AG04449 (cell line): ENCODE measurements at regions not wholly inside any gene's neighbourhood (a gene's known extent, or its start where the extent isn't known, plus 50 kb on each side); places are given as distances from the start of the nearest gene placed in this dataset.

Source experiments
- CTCF ChIA-PET: fragments of 350-600 bp; formaldehyde crosslinking; extraction: SDS; loops from one replicate; lab custom pipeline; 2021; ENCODE audit warnings: antibody characterized with exemption; lab: Yijun Ruan, JAX
- POLR2A ChIA-PET: fragments of 400-600, 350-600 bp; formaldehyde crosslinking; extraction: SDS; loops from one replicate; lab custom pipeline; 2020; ENCODE audit warnings: antibody characterized with exemption, inconsistent platforms; lab: Yijun Ruan, JAX
- DNase-seq: peaks from one replicate; pipeline ENCODE4 v3.0.0-alpha.2; 2010; ENCODE audit warnings: low read depth, low spot score
- H3K4me3 ChIP-seq: 2 replicates; pipeline ENCODE4 v1.5.1; 2011; ENCODE audit warnings: low read depth, mild to moderate bottlenecking, control low read depth, low read length
- CTCF ChIP-seq: IDR thresholded peaks from one replicate; pipeline ENCODE4 v1.5.1; 2011; ENCODE audit warnings: mild to moderate bottlenecking, moderate library complexity, low read length, control low read depth, inconsistent platforms; ENCODE audit not compliant: insufficient read depth; ENCODE audit errors: missing control alignments

GRCh38 chr13:80224468-80224867 is 116.5 kb downstream of the SPRY2 start:
- no peak overlapping the region for H3K4me3 ChIP-seq
- no peak for DNase-seq
- no peak for TF ChIP-seq CTCF
- ChIA-PET CTCF (no interaction called here), POLR2A (no interaction called here)

- no peak for DNase-seq
- no peak overlapping the region for H3K4me3 ChIP-seq
- TF ChIP-seq CTCF: no peak
- CTCF ChIA-PET: no interaction called here
- POLR2A ChIA-PET: no interaction called here
These were observed 123.1 kb downstream of the SPRY2 start for GRCh38 chr13:80217614-80218456.

- no peak overlapping the region for H3K4me3 ChIP-seq
- TF ChIP-seq CTCF: no peak
- DNase-seq: peak; percentile 57
- POLR2A ChIA-PET: no interaction called here
- CTCF ChIA-PET: no interaction called here
These were observed 125.6 kb downstream of the SPRY2 start for GRCh38 chr13:80215368-80215767.

GRCh38 chr13:80214521-80214991 is 126.4 kb downstream of the SPRY2 start:
- ChIA-PET POLR2A (no interaction called here), CTCF (no interaction called here)
- H3K4me3 ChIP-seq: no peak overlapping the region
- no peak for TF ChIP-seq CTCF
- DNase-seq: peak; percentile 33

- DNase-seq: no peak
- no peak for TF ChIP-seq CTCF
- no peak overlapping the region for H3K4me3 ChIP-seq
- CTCF ChIA-PET: no interaction called here
- POLR2A ChIA-PET: no interaction called here
These were observed 126.9 kb downstream of the SPRY2 start for GRCh38 chr13:80214050-80214449.

GRCh38 chr13:80213201-80213600 is 127.7 kb downstream of the SPRY2 start:
- H3K4me3 ChIP-seq: no peak overlapping the region
- CTCF ChIA-PET: no interaction called here
- POLR2A ChIA-PET: no interaction called here
- DNase-seq: no peak
- TF ChIP-seq CTCF: no peak
